ENCODE measurements at regions not wholly inside any gene's neighbourhood (a gene's known extent, or its start where the extent isn't known, plus 50 kb on each side); places are given as distances from the start of the nearest gene placed in this dataset.

DNA sequence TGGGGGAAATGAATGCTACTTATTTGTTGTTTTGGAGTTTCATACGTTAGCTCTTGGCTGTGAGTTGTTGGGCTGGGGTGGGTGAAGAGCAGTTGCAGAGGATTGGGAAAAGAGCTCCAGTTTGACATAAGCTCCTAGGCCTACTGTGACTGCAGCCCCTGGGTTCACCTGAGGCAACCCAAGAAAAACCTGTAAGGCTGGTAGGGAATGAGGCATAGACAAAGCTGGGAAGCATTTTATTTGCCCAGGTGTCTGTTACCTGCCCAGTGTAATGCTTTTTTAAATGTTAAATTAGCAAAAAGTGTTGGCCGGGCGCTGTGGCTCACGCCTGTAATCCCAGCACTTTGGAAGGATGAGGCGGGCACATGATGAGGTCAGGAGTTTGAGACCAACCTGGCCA is 160.0 kb downstream of the FHIP1A start:
- Histone ChIP-seq H3K56ac (ENCODE audit: extremely low read depth, insufficient read depth, low read length) (no peak overlapping the region), H4K91ac (ENCODE audit: insufficient read depth, low read depth, low read length) (no peak overlapping the region), H3K4me2 (ENCODE audit: low read depth, low read length) (no peak overlapping the region), H3K14ac (replicated peaks; ENCODE audit: low read depth, low read length) (no peak overlapping the region), H2BK120ac (ENCODE audit: low read depth, low read length) (no peak overlapping the region), H3K79me1 (ENCODE audit: low read depth in 1 of 2, low read length in 2 of 2) (no peaks in the 10 kb centered on the region), H2BK5ac (ENCODE audit: low read depth, low read length, poor library complexity, severe bottlenecking) (no peak overlapping the region), H3K18ac (ENCODE audit: low read depth, low read length) (no peak overlapping the region), H3K4me1 (ENCODE audit: control insufficient read depth, insufficient read depth, low read length) (no peaks in the 10 kb centered on the region), H3K9me1 (ENCODE audit: insufficient read depth, low read length) (no peaks in the 10 kb centered on the region), H3K4ac (ENCODE audit: low read depth, low read length) (no peak overlapping the region), H2AK5ac (ENCODE audit: low read depth, low read length) (no peak overlapping the region), H3K9me3 (ENCODE audit: control insufficient read depth, insufficient read depth, low read length) (no peaks in the 10 kb centered on the region), H3K27ac (ENCODE audit: insufficient read depth, low read length) (no peak overlapping the region), H2AK9ac (replicated peaks; ENCODE audit: low read depth, low read length, poor library complexity) (no peak overlapping the region), H2BK20ac (ENCODE audit: low read depth, low read length) (no peak overlapping the region), H3K23ac (ENCODE audit: low read depth, low read length) (no peak overlapping the region), H2BK15ac (ENCODE audit: low read depth, low read length) (no peak overlapping the region), H4K20me1 (ENCODE audit: insufficient read depth, low read length) (no peaks in the 10 kb centered on the region), H4K8ac (ENCODE audit: low read depth in 2 of 2, low read length in 2 of 2) (no peak overlapping the region), H2AFZ (replicated peaks; ENCODE audit: low read length, poor library complexity) (no peak overlapping the region), H3K36me3 (ENCODE audit: control insufficient read depth, insufficient read depth, low read length) (no peaks in the 10 kb centered on the region), H3K27me3 (ENCODE audit: control insufficient read depth, insufficient read depth, low read length) (no peaks in the 10 kb centered on the region; the same call in 1 of the 2 replicates), H3K9ac (ENCODE audit: low read depth, low read length) (no peak overlapping the region), H3K4me3 (ENCODE audit: insufficient read depth, low read depth, low read length) (no peak overlapping the region), H4K5ac (ENCODE audit: low read depth, low read length) (no peak overlapping the region)
- no peak for ATAC-seq (ENCODE audit: low read depth)
- POLR2A ChIA-PET (ENCODE audit: unreplicated experiment) = no interaction called here
- BruUV-seq (replicated peaks) = no TSS peak
- CTCF ChIA-PET = interaction anchor here (0.7 kb wide), 1 partner anchor 9 kb away, joined by 3 read pairs; no protein-coding TSS in a partner anchor
- intact Hi-C loops (cut with micrococcal nuclease) = no loop called here
- dilution Hi-C loops (cut with HindIII; ENCODE audit: low sequenced_read_pairs, unreplicated experiment) = no loop called here
- TF ChIP-seq MAFK (IDR thresholded peaks at IDR 0.05; ENCODE audit: low read depth, low read length) (no peak), MAZ (IDR thresholded peaks at IDR 0.05; ENCODE audit: borderline replicate concordance, low read depth, low read length) (no peak), NFE2L2 (IDR thresholded peaks at IDR 0.05; ENCODE audit: low read depth, low read length) (no peak), SMC3 (IDR thresholded peaks at IDR 0.05; ENCODE audit: low read depth, low read length) (no peak), BHLHE40 (IDR thresholded peaks at IDR 0.05; ENCODE audit: low read depth, low read length) (no peak), RCOR1 (IDR thresholded peaks at IDR 0.05; ENCODE audit: insufficient replicate concordance, low read length) (no peak), USF2 (IDR thresholded peaks at IDR 0.05; ENCODE audit: low read depth, low read length) (no peak), POLR2A (IDR thresholded peaks at IDR 0.05; ENCODE audit: low read depth, low read length) (no peak), RAD21 (IDR thresholded peaks at IDR 0.05; ENCODE audit: low read length) (no peak), RFX5 (IDR thresholded peaks at IDR 0.05; ENCODE audit: low read depth, low read length) (no peak), CEBPB (IDR thresholded peaks at IDR 0.05; ENCODE audit: low read depth, low read length) (no peak), MXI1 (IDR thresholded peaks at IDR 0.05; ENCODE audit: borderline replicate concordance, low read depth, low read length) (no peak)
- TF ChIP-seq, protein P1, sequence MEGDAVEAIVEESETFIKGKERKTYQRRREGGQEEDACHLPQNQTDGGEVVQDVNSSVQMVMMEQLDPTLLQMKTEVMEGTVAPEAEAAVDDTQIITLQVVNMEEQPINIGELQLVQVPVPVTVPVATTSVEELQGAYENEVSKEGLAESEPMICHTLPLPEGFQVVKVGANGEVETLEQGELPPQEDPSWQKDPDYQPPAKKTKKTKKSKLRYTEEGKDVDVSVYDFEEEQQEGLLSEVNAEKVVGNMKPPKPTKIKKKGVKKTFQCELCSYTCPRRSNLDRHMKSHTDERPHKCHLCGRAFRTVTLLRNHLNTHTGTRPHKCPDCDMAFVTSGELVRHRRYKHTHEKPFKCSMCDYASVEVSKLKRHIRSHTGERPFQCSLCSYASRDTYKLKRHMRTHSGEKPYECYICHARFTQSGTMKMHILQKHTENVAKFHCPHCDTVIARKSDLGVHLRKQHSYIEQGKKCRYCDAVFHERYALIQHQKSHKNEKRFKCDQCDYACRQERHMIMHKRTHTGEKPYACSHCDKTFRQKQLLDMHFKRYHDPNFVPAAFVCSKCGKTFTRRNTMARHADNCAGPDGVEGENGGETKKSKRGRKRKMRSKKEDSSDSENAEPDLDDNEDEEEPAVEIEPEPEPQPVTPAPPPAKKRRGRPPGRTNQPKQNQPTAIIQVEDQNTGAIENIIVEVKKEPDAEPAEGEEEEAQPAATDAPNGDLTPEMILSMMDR (conservative IDR thresholded peaks at IDR 0.05; ENCODE audit: low read depth, low read length) = no peak
- in situ Hi-C loops (cut with MboI; ENCODE audit: low sequenced_read_pairs) = no loop called here
- no CpG with 5 or more reads among the region's 5 CpGs for WGBS, 2 experiments (ENCODE audit: extremely low coverage in 2 of 2, insufficient read length in 1 of 2)
- DNase-seq = no peak

All from IMR-90 (cell line).